LNCAP (cell line): ENCODE measurements at regions not wholly inside any gene's neighbourhood (a gene's known extent, or its start where the extent isn't known, plus 50 kb on each side); places are given as distances from the start of the nearest gene placed in this dataset.

Experiments used
- TF ChIP-seq, protein P1 (sequence below): fragments of 450-650 bp; IDR thresholded peaks from 2 replicates; pipeline ENCODE4 v1.5.1; 2017; ENCODE audit warnings: mild to moderate bottlenecking

DNA sequence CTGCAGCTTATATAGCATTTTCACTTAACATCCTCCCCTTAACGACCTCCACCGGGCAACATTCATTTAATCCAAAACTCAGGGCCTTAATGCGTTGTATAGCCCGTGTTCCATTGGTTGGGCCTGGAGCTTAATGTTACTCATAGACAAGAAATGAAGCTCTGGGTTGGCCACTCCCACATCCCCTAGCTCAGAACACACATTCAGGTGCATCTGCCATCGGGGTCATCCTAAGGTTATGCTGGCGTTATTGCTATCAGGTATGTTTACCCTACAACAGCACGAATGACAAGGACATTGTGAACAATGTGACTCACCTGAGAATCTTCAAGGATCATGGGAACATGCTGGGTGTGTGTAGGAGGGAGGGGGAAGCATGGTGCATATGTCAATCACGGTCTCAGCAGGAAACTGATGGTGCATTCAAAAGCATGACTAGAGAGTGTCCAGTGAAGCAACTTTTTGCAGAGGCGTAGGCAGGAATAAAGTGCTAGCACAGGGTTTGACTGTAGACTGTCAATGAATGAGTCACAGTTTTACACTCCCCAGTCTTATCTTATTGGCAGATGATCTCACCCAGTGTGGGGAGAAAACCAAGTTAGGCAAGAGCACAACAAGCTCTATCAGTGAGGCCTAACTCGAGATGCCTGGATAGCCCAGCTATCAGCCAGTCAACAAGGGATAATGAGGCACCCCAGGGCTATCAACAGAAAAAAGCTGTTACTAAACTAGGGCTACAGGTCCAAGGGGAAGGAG is 402.1 kb upstream of the MCTP2 start:
- TF ChIP-seq, protein P1, sequence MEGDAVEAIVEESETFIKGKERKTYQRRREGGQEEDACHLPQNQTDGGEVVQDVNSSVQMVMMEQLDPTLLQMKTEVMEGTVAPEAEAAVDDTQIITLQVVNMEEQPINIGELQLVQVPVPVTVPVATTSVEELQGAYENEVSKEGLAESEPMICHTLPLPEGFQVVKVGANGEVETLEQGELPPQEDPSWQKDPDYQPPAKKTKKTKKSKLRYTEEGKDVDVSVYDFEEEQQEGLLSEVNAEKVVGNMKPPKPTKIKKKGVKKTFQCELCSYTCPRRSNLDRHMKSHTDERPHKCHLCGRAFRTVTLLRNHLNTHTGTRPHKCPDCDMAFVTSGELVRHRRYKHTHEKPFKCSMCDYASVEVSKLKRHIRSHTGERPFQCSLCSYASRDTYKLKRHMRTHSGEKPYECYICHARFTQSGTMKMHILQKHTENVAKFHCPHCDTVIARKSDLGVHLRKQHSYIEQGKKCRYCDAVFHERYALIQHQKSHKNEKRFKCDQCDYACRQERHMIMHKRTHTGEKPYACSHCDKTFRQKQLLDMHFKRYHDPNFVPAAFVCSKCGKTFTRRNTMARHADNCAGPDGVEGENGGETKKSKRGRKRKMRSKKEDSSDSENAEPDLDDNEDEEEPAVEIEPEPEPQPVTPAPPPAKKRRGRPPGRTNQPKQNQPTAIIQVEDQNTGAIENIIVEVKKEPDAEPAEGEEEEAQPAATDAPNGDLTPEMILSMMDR = no peak

DNA sequence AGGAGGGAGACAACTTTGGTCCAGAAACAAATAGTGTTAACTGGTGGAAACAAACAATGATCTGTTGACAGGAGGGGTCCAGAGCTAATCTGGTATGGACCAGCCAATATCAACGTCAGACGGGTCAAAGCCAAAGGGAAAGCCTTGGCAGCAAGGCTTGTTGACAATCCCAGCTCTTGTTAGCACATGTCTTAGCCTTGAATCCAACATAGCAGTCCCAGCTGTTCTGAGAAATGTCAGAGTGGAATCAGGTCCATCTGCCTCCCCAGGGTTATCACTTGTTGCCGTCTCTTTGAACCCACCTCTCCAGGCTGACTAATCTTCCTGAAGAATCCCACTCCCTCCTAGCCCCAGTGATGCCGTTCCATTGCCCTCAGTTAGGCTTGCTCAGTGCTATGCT is 404.6 kb upstream of the MCTP2 start:
- TF ChIP-seq, protein P1 = no peak

DNA sequence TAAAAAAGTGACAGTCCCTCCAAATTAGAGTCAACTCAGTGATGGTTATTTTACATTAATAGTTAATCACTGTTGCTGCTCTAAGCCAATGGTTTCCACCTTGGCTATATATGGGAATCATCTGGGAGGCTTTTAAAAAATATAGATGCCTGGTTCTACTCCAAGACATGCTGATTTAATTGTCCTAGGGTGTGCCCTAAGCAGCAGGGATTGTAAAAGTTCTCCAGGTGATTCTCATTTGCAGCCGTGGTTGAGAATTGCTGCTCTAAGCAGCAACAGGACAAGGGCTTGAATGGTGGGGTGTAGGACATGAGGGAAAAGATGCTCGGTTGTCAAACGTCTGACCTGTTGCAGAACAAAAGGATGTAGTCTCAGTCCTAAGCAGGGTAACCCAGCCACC is 405.1 kb upstream of the MCTP2 start:
- TF ChIP-seq, protein P1 = no peak

DNA sequence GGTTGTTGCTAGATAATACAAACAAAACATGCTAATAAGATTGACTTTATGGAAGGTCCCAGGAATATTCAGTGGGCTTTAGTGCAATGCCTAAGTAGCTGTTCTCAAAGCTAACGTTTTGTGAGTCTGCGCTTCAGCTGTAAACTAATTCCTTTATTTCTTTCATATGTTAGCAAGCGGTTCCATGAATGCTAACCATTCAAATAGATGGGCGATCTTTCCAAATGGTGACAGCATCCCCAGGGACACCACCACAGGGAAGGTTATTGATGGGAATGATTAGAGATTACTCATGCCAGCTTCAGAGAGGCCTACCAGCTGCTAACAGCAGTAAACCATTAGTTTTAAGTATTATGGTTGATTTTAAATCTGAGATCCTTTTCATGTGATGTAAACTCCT is 405.7 kb upstream of the MCTP2 start:
- TF ChIP-seq, protein P1 = no peak

DNA sequence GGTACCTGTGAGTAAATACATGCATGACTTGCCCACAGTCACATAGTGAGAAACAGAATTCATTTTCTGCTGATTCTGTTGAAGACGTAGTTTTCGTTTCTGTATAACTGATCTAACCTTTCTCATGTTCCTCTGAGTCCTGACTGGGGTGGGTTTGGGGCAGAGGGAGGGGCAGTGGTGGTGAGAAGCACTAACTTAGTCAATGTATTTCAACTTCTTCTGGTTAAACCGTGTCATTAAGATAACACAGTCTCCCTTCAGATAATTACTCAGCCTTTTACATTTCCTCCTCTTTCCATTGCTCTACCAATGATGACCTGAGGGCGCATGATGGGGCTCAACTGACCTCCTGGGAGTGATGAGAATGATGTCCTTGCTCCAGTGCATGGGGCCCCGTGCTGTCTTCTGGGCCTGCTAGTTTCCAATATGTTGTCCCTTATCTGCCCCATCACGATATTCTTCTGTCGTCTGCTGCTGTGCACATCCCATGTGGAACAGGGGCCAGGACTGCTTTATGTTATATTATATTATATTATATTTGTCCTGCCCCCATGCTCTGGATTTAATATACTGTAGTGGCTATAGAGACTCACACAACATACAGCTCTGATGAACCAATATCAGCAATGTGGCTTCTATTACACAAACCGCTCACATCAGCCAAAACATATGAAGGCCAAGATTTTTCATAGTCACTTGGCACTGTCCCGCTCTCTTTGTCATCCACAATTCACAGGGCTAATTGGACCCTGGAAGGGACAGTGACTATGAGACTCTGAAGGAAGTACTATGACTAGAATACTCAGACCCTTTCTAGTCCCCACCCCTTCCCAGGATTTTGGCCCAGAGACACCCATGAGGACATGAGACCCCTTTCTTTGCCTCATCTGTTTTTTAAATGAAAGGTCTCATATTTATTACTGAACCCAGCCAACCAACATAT is 407.1 kb upstream of the MCTP2 start:
- TF ChIP-seq, protein P1 = no peak

DNA sequence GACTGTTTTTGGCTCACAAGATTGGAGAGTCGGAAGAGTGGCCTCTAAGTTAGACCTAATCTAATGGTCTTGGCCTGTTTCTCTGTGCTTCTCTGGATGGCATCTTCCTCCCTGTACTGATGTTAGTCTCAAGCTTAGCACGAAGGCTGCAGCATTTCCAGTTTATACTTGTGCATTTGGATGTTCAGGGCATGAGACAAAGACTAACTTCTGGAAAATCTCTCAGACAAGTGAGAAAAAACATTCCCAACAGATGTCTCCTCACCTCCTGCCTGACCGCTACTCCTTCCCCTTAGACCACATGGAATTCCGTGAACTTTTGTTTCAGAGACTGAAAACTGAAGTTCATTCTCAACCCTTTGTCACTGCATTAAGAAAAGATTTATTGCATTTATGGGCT is 410.8 kb upstream of the MCTP2 start:
- TF ChIP-seq, protein P1 = no peak

DNA sequence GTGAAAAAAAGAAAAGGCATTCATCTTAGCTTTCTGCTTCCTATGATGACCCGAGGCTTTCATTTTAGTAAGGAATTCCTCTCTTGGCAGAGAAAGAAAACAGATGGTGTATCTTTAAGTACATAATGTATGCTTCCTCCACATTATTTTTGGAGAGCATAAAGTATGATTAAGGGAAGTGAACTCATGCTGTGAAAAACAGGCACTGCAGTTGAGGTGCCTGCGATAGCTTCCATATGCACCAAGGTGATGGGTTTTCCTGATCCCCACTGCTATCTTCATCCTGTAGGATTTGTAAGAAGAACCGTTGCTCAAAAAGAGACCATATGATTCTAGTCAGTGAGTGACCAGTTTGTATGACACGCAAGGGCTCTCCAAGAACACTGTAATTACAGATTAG is 411.5 kb upstream of the MCTP2 start:
- TF ChIP-seq, protein P1 = no peak
